Nephron (organoid): ENCODE measurements at regions not wholly inside any gene's neighbourhood (a gene's known extent, or its start where the extent isn't known, plus 50 kb on each side); places are given as distances from the start of the nearest gene placed in this dataset.

ENCODE experiments used
- H3K27ac Mint-ChIP-seq, 3 experiments: 2 replicates each; pipeline ENCODE4 v1.8.0; 2020; ENCODE audit warnings: mixed read lengths in 3 of 3, mild to moderate bottlenecking in 2 of 3, moderate library complexity in 1 of 3
- H3K27me3 Mint-ChIP-seq: 2 replicates; pipeline ENCODE4 v1.8.0; 2021; ENCODE audit warnings: low read depth, mild to moderate bottlenecking, moderate library complexity, mixed read lengths
- H3K36me3 Mint-ChIP-seq: 2 replicates; pipeline ENCODE4 v1.8.0; 2020; ENCODE audit warnings: low read depth, mixed read lengths
- H3K4me1 Mint-ChIP-seq: 2 replicates; pipeline ENCODE4 v1.8.0; 2020; ENCODE audit warnings: mixed read lengths
- H3K4me3 Mint-ChIP-seq, 3 experiments: 2 replicates each; pipeline ENCODE4 v1.8.0; 2020; ENCODE audit warnings: mild to moderate bottlenecking in 3 of 3, mixed read lengths in 3 of 3, moderate library complexity in 2 of 3
- H3K9me3 Mint-ChIP-seq: 2 replicates; pipeline ENCODE4 v1.8.0; 2020; ENCODE audit warnings: mixed read lengths
- TF ChIP-seq, protein P1 (sequence below), 3 experiments: fragments of 200-600 bp; sonication (generic); IDR thresholded peaks; one replicate each; pipeline ENCODE4 v1.5.0; 2021; ENCODE audit warnings: antibody characterized with exemption in 3 of 3; ENCODE audit not compliant: unreplicated experiment in 3 of 3

DNA sequence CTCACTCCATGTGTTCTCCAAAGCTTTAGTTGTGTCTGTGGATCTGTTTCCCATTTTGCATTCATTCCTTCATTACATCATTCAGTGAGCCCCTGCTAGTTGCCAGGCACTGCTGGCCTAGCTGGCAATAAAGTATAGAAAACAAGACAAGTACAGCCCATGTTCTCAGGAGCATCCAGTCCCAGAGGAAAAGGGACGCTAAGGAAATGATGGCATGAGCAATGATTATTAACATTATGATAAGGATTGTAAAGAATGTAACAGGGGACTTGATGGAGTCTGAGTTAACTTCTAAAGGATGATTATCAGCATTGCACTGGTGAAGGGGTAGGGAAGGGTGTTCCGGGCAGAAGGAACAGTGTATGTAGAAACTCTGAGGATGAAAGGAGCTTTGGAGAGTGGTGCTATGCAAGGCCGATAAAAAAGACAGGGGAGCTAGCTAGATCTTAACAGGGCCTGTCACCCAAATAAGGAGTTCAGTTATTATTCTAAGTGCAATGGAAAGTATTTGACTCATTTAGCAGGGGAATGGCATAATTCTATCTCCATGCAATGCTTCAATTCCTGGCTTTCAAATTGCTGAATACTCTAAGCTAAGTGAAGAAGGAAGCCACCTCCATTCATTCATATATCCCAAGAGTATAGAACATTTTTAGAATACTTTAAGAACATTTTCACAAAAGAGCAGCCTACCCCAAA, 258.2 kb upstream of the STT3B start:
- Mint-ChIP-seq H3K4me1 (no peaks in the 10 kb centered on the region), H3K9me3 (no peaks in the 10 kb centered on the region), H3K27me3 (no peaks in the 10 kb centered on the region)

DNA sequence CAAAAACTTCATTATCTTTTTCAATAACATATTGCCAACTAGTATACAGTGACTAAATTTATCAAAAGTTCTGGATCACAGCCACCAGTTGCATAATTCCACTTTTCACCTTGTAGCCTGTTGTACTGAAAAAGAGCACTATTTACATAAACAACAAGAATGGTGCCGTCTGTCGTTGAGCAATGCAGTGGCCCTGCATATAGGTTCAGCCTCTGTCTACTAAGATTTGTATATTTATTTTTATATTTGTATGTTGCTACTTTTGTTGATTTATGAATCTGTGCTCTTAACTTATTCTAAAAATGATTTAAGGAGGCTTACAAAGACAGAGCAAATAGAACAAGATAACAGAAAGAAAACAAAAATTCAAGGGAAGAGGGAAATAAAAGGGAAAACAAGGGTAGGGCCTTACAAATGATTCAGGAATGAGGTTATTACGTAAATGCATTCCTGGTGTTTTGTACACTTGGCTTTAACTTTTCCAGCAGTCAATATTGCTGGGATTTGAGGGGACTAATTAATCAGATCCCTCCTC, 257.6 kb upstream of the STT3B start:
- H3K27me3 Mint-ChIP-seq = no peaks in the 10 kb centered on the region
- H3K36me3 Mint-ChIP-seq = no peaks in the 10 kb centered on the region
- H3K9me3 Mint-ChIP-seq = no peaks in the 10 kb centered on the region

More for the DNA sequence above, 258.2 kb upstream of the STT3B start:
- TF ChIP-seq, protein P1, sequence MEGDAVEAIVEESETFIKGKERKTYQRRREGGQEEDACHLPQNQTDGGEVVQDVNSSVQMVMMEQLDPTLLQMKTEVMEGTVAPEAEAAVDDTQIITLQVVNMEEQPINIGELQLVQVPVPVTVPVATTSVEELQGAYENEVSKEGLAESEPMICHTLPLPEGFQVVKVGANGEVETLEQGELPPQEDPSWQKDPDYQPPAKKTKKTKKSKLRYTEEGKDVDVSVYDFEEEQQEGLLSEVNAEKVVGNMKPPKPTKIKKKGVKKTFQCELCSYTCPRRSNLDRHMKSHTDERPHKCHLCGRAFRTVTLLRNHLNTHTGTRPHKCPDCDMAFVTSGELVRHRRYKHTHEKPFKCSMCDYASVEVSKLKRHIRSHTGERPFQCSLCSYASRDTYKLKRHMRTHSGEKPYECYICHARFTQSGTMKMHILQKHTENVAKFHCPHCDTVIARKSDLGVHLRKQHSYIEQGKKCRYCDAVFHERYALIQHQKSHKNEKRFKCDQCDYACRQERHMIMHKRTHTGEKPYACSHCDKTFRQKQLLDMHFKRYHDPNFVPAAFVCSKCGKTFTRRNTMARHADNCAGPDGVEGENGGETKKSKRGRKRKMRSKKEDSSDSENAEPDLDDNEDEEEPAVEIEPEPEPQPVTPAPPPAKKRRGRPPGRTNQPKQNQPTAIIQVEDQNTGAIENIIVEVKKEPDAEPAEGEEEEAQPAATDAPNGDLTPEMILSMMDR (IDR thresholded peaks at IDR 0.05; ENCODE audit: unreplicated experiment in 3 of 3) = no peak
- Mint-ChIP-seq H3K4me3 (no peak overlapping the region), H3K27ac (no peak overlapping the region), H3K36me3 (no peaks in the 10 kb centered on the region)

DNA sequence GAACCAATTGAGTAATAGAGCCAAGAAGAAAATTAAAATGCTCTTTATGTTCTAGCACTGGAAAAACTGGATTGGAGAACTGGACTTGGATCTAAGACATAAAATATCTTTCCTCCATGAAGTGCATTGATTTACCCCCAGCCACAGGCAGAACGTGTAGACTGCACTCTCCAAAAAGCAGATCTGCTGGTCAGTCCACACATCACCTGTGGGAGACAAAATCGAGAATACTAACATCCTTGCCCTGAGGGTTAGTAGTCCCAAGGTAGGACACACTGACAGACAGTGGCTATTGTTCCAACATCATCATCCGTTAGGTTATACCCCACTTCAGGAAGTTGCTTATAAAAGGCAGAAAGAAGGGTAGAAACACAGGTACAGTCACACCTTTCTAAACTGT, 257.1 kb upstream of the STT3B start:
- TF ChIP-seq, protein P1 (IDR thresholded peaks at IDR 0.05; ENCODE audit: unreplicated experiment in 3 of 3) = no peak
- Mint-ChIP-seq H3K27me3 (no peaks in the 10 kb centered on the region), H3K9me3 (no peaks in the 10 kb centered on the region), H3K4me3 (no peak overlapping the region), H3K36me3 (no peaks in the 10 kb centered on the region), H3K4me1 (no peaks in the 10 kb centered on the region), H3K27ac (no peak overlapping the region)

More for the DNA sequence above, 257.6 kb upstream of the STT3B start:
- Mint-ChIP-seq H3K27ac (peak overlapping the region in 1 of 3 experiments; percentile 9), H3K4me1 (no peaks in the 10 kb centered on the region), H3K4me3 (no peak overlapping the region)
- TF ChIP-seq, protein P1 (IDR thresholded peaks at IDR 0.05; ENCODE audit: unreplicated experiment in 3 of 3) = no peak

DNA sequence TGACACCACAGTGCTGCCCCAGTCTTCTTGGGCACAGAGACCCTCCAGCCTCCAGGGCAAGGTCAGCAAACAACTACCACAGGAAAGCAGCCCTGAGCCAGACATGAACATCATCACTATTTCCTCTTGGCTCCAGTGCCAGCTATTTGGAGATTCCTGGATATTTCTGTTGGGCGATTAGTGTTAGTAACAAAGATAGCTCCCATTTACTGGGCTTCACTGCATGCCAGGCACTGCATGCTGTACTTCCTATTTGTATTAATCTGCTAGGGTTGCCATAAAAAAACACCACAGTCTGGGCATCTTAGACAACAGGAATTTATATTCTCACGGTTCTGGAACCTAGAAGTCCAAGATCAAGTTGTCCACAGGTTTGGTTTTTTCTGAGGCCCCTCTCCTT, 255.1 kb upstream of the STT3B start:
- Mint-ChIP-seq H3K27ac (no peak overlapping the region), H3K27me3 (no peaks in the 10 kb centered on the region), H3K36me3 (no peaks in the 10 kb centered on the region), H3K4me1 (no peaks in the 10 kb centered on the region), H3K4me3 (no peak overlapping the region), H3K9me3 (no peaks in the 10 kb centered on the region)
- TF ChIP-seq, protein P1 (IDR thresholded peaks at IDR 0.05; ENCODE audit: unreplicated experiment in 3 of 3) = no peak

DNA sequence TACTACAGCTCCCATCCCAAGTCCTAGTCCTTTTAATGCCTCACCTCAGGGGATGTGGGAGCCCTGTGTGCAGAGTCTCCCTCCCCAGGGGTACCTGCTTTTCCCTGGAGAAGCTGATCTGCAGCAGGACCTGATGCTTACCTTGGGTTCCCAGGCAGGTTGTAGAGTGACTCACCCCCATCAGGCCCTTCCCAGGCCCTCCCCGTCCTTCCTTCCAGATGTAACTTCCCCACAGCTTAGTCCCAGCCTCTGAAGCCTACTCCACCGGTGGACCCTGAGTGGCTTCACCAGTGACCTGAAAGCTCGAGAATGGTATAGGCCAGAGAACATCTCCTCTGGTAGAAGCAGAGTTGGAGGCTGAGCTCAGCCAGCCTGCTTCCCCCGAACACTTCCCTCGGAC, 254.2 kb upstream of the STT3B start:
- Mint-ChIP-seq H3K27ac (no peak overlapping the region), H3K4me3 (no peak overlapping the region), H3K9me3 (no peaks in the 10 kb centered on the region), H3K27me3 (no peaks in the 10 kb centered on the region), H3K4me1 (no peaks in the 10 kb centered on the region), H3K36me3 (no peaks in the 10 kb centered on the region)
- TF ChIP-seq, protein P1 (IDR thresholded peaks at IDR 0.05; ENCODE audit: unreplicated experiment in 3 of 3) = no peak

DNA sequence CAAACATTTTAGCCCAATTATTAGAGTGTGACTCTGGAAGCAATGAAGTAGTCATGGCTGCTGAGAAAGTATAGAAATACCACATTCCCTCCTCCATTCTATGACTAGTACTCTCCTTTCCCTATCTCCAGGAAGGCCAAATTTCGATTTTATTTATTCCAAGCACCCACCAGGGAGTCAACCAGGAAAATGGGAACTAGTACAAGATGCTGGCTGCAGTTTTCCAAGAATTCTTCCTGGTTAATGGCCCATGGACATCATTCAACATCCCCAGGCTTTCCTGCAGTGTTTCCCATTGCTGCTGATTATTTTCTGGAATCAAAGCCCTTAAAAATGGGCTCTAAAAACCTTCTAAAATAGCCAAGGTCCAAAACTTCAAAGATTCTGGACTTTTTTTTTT, 247.9 kb upstream of the STT3B start:
- TF ChIP-seq, protein P1 (IDR thresholded peaks at IDR 0.05; ENCODE audit: unreplicated experiment in 3 of 3) = no peak
- peaks cover 29% of the 10 kb centered on the region for H3K4me1 Mint-ChIP-seq
- H3K27ac Mint-ChIP-seq = no peak overlapping the region
- H3K36me3 Mint-ChIP-seq = no peaks in the 10 kb centered on the region
- H3K27me3 Mint-ChIP-seq = no peaks in the 10 kb centered on the region
- no peaks in the 10 kb centered on the region for H3K9me3 Mint-ChIP-seq
- H3K4me3 Mint-ChIP-seq = no peak overlapping the region
